AG09309 (cell line): ENCODE measurements at regions not wholly inside any gene's neighbourhood (a gene's known extent, or its start where the extent isn't known, plus 50 kb on each side); places are given as distances from the start of the nearest gene placed in this dataset.

Source experiments
- DNase-seq: peaks from one replicate; pipeline ENCODE4 v3.0.0-alpha.2; 2010; ENCODE audit warnings: low read depth
- H3K4me3 ChIP-seq: 2 replicates; pipeline ENCODE4 v1.5.1; 2011; ENCODE audit warnings: mild to moderate bottlenecking, low read depth, low read length, moderate library complexity; ENCODE audit not compliant: control insufficient read depth
- CTCF ChIP-seq: IDR thresholded peaks from 2 replicates; pipeline ENCODE4 v1.5.1; 2011; ENCODE audit warnings: mild to moderate bottlenecking, low read depth, low read length, inconsistent platforms; ENCODE audit not compliant: insufficient read depth, control insufficient read depth; ENCODE audit errors: missing control alignments

DNA sequence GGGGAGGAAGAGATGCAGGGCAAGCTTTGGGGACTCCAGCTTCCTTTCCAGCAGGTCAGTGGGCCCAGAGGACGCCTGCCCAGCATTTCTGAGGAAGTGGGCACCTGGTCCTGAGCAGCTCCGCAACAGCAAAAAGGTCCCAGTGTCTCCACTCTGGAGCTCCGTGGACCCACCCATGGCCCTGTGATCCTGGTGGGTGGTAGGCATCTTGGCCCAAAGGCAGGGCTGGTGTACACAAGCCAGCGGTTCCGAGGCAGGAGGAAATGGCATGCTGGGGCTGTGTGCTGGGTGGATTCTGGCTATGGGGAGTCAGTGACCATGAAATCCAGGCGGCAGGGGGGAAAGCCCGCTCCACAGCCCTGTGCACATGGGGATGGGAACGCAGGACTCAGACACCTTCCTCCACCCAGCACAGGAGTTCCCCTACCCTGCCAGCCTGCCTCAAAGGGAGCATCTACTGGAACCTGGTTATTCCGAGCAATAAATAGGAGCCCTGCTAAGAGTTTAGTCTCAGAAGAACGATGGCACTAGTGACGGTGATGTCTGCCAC lies 206.0 kb downstream of the GLI2 start:
- no peak for DNase-seq
- H3K4me3 ChIP-seq = no peak overlapping the region
- TF ChIP-seq CTCF = no peak

DNA sequence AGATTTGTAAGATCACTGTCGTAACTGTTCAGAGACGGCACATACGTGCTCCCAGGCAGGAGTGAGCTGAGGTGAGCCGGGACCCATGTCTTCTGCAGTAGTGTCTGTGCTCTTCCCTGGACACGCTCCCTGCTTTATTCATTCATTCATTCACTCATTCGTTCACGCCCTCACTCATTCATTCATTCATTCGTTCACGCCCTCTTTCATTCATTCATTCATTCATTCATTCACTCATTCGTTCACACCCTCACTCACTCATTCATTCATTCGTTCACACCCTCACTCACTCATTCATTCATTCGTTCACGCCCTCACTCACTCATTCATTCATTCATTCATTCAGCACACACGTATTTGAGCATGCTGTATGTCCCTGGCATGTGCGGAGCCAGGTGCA lies 207.0 kb downstream of the GLI2 start:
- H3K4me3 ChIP-seq = no peak overlapping the region
- no peak for DNase-seq
- TF ChIP-seq CTCF = no peak

DNA sequence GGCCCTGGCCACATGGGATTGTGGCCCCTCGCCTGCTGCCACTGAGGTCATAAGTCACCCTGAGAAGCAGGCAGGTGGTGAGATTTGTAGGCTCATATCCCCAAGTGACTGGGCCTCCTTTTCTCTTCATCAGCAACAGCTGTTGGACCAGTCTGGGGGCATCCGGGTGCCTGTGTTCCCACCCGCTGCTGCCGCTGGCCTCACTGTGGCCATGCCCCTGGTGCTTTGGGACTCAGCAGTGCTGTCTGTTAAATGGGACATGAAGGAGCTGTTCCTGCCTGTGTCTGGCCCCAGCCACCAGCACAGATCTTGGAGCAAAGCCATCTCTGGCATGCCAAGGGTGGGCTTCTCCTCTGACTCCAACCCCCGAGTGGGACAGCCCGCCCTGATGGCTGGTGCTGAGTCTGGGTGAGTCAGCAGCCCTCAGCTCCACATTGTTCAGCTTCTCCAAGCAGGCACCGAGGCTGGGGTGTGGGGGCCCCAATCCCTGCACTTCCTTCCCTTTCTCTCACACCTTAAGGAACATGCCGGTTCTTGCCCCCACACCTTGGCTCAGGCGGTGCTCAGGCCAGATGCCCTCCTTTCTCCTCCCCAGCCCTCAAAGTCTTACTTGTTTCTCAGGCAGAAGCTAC lies 207.9 kb downstream of the GLI2 start:
- H3K4me3 ChIP-seq = no peak overlapping the region
- TF ChIP-seq CTCF = no peak
- DNase-seq = no peak

GRCh38 chr2:120944575-120944974 lies 208.9 kb downstream of the GLI2 start:
- no peak overlapping the region for H3K4me3 ChIP-seq
- DNase-seq = no peak
- no peak for TF ChIP-seq CTCF

DNA sequence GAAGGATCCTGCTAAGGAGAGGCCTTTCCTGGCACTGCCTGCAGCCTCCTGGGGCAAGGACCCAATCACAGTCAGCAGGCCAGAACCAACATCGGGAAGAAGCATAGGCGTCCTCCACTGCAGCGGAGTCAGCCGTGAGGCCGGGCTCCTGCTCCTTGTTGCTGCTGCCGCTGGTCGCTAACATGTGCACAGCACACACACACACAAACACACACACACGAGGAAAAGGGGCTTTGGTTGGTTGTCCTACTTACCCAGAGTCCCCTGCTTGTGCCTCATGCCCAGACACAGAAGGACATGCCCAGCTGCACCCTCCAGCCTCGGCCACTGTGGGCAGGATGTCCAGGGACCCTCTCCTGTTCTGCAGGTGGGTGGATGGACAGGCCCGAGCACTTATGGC lies 209.4 kb downstream of the GLI2 start:
- no peak for TF ChIP-seq CTCF
- no peak for DNase-seq
- no peak overlapping the region for H3K4me3 ChIP-seq

DNA sequence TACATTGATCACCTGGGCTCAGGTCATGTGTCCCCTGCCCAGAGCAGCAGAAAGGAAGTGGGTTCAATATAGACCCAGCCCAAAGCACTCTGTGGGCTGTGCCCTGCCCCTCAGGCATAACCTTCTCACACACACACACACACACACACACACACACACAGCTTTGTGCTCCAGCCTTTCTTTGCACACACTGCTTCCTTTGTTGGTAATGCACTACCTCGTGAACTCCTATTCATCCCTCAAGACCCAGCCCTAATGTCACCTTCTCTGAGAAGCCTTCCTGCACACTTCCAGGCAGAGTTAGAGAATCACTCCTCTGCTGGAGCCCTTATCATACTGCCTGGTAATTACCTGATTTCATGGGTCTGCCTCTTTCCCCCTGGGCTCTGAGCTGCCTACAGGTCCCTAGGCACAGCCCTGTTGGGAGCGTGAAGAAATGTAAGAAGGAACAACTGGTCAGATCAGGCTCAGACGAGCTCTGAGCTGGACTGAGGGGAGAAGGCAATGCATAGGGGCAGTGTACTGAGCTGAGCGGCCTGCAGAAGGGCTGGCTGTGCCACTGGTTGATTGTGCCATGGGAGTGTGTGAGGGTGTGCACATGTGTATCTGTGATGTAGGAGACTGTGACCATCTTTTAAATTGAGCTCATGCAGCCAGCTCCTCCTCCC lies 210.3 kb downstream of the GLI2 start:
- no peak for DNase-seq
- no peak for TF ChIP-seq CTCF
- H3K4me3 ChIP-seq = no peak overlapping the region
